ENCODE measurements at regions not wholly inside any gene's neighbourhood (a gene's known extent, or its start where the extent isn't known, plus 50 kb on each side); places are given as distances from the start of the nearest gene placed in this dataset.

- no peak overlapping the region for H3K9ac ChIP-seq (ENCODE audit: low read length in 3 of 3)
- no peak for TF ChIP-seq CTCF (IDR thresholded peaks at IDR 0.05; ENCODE audit: borderline replicate concordance, extremely low read depth, insufficient read depth)
- FAIRE-seq (no peak), DNase-seq (no peak)
- no peaks in the 10 kb centered on the region for H3K36me3 ChIP-seq (ENCODE audit: control insufficient read depth in 2 of 3, insufficient read depth in 3 of 3, low read length in 3 of 3)
- intact Hi-C loops (cut with DNase I) = no loop called here
- no peaks in the 10 kb centered on the region for H3K27me3 ChIP-seq (ENCODE audit: control insufficient read depth, insufficient read depth, low read length)
- H3K27ac ChIP-seq (ENCODE audit: low read depth in 2 of 2, low read length in 2 of 2) = no peak overlapping the region
- no peaks in the 10 kb centered on the region for H3K4me1 ChIP-seq (ENCODE audit: control insufficient read depth in 2 of 3, insufficient read depth in 2 of 3, low read depth in 1 of 3, low read length in 3 of 3)
- no peak overlapping the region for H3K4me3 ChIP-seq (ENCODE audit: low read length in 3 of 3)
- H3K9me3 ChIP-seq (ENCODE audit: control insufficient read depth in 2 of 3, insufficient read depth in 1 of 3, low read length in 3 of 3) = no peaks in the 10 kb centered on the region
These were observed 1774.0 kb upstream of the PRR20A start for GRCh38 chr13:55366676-55367075.

GRCh38 chr13:55394470-55394869 lies 1746.2 kb upstream of the PRR20A start:
- DNase-seq (no peak), FAIRE-seq (no peak)
- intact Hi-C loops (cut with DNase I) = no loop called here

GRCh38 chr13:55402870-55403269 lies 1737.8 kb upstream of the PRR20A start:
- DNase-seq (no peak), FAIRE-seq (no peak)
- intact Hi-C loops (cut with DNase I) = no loop called here

More at GRCh38 chr13:55394470-55394869, 1746.2 kb upstream of the PRR20A start:
- Histone ChIP-seq H3K4me1 (ENCODE audit: control insufficient read depth in 2 of 3, insufficient read depth in 2 of 3, low read depth in 1 of 3, low read length in 3 of 3) (no peaks in the 10 kb centered on the region), H3K27ac (ENCODE audit: low read depth in 2 of 2, low read length in 2 of 2) (no peak overlapping the region), H3K9ac (ENCODE audit: low read length in 3 of 3) (no peak overlapping the region), H3K9me3 (ENCODE audit: control insufficient read depth in 2 of 3, insufficient read depth in 1 of 3, low read length in 3 of 3) (peaks cover 0 to 4% (median 0%) of the 10 kb centered on the region in 3 donors), H3K36me3 (ENCODE audit: control insufficient read depth in 2 of 3, insufficient read depth in 3 of 3, low read length in 3 of 3) (no peaks in the 10 kb centered on the region), H3K27me3 (ENCODE audit: control insufficient read depth, insufficient read depth, low read length) (no peaks in the 10 kb centered on the region), H3K4me3 (ENCODE audit: low read length in 3 of 3) (no peak overlapping the region)
- TF ChIP-seq CTCF (IDR thresholded peaks at IDR 0.05; ENCODE audit: borderline replicate concordance, extremely low read depth, insufficient read depth) = no peak

More at GRCh38 chr13:55402870-55403269, 1737.8 kb upstream of the PRR20A start:
- no peak overlapping the region for H3K27ac ChIP-seq (ENCODE audit: low read depth in 2 of 2, low read length in 2 of 2)
- H3K9me3 ChIP-seq (ENCODE audit: control insufficient read depth in 2 of 3, insufficient read depth in 1 of 3, low read length in 3 of 3) = peaks cover 0 to 2% (median 0%) of the 10 kb centered on the region in 3 donors
- no peaks in the 10 kb centered on the region for H3K36me3 ChIP-seq (ENCODE audit: control insufficient read depth in 2 of 3, insufficient read depth in 3 of 3, low read length in 3 of 3)
- no peaks in the 10 kb centered on the region for H3K27me3 ChIP-seq (ENCODE audit: control insufficient read depth, insufficient read depth, low read length)
- H3K4me3 ChIP-seq (ENCODE audit: low read length in 3 of 3) = no peak overlapping the region
- no peak overlapping the region for H3K9ac ChIP-seq (ENCODE audit: low read length in 3 of 3)
- H3K4me1 ChIP-seq (ENCODE audit: control insufficient read depth in 2 of 3, insufficient read depth in 2 of 3, low read depth in 1 of 3, low read length in 3 of 3) = no peaks in the 10 kb centered on the region
- no peak for TF ChIP-seq CTCF (IDR thresholded peaks at IDR 0.05; ENCODE audit: borderline replicate concordance, extremely low read depth, insufficient read depth)

Data from kidney (tissue), 13 donors.